SHP77 treated with DMSO at 0.1 percent for 48 hours (cell line): ENCODE measurements at regions not wholly inside any gene's neighbourhood (a gene's known extent, or its start where the extent isn't known, plus 50 kb on each side); places are given as distances from the start of the nearest gene placed in this dataset.

Experiments used
- DNase-seq: peaks from one replicate; lab custom pipeline; 2025; lab: John Stamatoyannopoulos, UW

GRCh38 chr12:118608770-118609344, 232.5 kb downstream of the SUDS3 start:
- no peak for DNase-seq

GRCh38 chr12:118611295-118611694, 234.9 kb downstream of the SUDS3 start:
- no peak for DNase-seq

DNA sequence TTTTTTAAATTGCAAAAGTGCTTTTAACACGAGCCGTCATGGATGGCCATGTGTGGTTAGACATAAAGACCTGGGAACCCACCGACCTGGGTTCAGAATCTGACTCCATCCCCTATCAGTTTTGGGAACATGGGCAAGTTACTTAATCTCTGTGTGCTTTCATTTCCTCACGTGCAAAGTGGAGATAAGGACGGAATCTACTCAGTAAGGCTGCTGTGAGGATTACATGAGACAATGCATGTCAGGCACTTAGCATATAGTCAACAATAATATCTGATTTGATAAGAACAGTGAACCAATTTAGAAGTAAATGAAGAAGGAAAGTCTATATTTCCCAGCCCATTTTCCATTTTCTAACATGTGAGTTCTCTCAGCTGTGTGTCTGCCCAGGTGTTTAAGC, 235.4 kb downstream of the SUDS3 start:
- no peak for DNase-seq

GRCh38 chr12:118617611-118618450, 241.5 kb downstream of the SUDS3 start:
- DNase-seq, result no peak

DNA sequence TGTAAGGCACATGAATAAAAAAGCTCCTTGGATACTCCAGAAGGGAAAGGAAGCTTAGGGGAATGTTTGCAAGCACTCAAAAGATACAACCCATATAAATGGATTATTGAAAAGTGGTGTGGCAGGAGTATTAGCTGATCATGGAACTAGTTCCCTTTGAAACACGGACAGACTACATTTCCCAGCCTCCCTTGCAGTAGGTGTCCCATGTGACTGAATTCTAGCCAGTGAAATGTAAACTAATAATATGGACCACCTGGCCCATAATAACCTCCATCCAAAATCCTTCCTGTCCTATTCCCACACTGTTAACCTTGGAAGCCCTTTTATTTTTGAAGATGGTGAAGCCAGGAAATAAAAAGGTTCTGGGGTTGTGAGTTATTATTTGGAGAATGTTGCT, 242.3 kb downstream of the SUDS3 start:
- DNase-seq, result no peak

DNA sequence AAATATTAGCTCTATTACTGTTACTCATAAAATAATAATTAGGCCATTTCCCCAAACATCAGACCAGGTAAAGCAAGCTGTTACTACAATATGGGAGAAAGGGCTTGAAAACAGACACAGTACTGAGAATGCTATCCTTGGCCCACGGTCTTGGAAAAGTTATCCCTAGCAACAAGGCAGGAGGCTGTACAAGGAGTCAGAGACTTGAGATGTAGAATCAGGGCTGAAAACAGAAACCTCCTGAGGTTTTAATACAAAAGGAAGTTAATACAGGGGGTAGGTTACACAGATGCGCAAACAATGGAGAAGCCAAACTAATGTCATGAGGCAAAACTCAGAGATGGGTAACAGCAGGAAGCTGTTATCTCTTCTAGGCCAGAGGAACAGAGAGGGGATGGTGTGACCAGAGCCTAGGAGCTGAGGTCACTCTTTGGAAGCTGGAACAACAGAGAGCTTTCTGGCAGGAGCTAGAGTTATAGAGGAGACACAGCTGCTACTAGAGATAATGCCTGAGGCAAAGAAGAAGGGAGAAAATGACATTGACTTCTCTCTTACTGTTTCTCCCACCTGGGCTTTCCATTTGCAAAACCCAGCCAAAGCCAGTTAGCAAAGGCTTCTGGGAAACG, 248.8 kb downstream of the SUDS3 start:
- no peak for DNase-seq

DNA sequence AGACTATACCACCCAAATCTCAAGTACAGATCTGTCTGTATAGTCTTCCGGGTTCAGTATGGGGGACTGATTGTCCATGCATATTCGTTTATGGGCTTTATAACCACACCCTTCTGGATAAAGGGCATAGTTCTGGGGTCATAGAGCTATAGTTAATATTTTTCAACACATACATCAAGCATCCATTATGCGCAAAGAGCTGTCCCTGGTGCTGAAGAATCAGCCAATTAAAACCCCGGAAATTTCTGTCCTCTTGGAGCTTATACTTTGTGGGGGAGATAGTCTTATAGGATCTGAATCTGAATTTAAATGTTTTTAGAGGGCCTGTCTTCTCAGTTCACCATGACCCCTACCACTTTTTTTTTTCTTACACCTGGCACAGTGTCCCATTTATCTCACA, 256.7 kb downstream of the SUDS3 start:
- DNase-seq, result no peak

- no peak for DNase-seq
These were observed 258.9 kb downstream of the SUDS3 start for GRCh38 chr12:118635276-118635675.

- DNase-seq, result no peak
These were observed 261.5 kb downstream of the SUDS3 start for GRCh38 chr12:118637767-118638370.

DNA sequence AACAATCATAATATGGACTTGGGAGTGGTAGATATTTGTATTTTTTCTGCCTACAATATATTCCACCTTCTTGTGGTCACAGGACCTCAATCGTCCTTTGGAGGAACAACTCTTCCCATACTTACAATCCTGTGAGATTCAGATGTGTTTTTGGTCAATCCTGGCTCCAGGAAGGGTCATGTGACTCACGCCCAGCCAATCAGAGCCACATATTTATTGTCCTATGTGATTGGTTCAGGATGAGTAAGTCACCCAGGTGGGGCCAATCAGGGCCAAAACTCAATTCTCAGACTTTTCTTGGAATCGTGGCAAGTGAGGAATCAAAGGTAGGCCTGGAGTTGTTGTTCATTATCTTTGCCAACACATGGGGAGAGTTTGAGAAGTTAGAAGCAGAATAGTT, 264.9 kb downstream of the SUDS3 start:
- DNase-seq, result no peak

GRCh38 chr12:118645219-118645618, 268.9 kb downstream of the SUDS3 start:
- no peak for DNase-seq

DNA sequence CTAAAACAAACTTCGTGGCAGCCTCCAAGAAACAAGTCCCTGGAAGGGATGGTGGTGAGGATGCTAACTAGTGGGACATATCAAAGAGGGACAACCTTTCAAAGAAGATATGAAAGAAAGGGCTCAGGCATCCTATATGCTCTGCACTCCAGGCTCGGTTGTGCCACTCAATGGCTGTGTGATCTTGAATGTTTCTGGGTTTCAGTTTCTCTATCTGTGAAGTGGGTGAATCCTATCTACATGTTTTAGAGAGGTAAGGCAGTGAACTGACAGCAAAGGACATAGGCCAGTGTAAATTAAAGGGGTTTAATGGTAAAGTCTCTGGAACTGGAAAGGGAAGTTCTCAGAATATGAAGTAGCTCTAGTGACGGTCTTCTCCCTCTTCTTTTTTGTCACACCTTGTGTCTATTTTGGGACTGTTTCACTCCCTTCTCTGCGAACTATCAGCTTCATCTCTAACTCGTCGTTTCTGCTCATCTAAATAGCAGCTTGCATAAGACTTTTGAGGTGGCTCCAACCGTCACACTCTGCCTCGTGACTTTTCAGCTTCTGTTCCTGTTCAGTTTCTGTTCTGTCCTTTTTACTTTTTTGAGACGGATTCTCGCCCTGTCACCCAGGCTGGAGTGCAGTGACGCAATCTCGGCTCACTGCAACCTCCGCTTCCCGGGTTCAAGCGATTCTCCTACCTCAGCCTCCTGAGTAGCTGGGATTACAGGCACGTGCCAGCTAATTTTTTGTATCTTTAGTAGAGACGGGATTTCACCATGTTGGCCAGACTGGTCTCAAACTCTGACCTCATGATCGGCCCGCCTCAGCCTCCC, 273.6 kb downstream of the SUDS3 start:
- no peak for DNase-seq

GRCh38 chr12:118650586-118650960, 274.2 kb downstream of the SUDS3 start:
- no peak for DNase-seq

DNA sequence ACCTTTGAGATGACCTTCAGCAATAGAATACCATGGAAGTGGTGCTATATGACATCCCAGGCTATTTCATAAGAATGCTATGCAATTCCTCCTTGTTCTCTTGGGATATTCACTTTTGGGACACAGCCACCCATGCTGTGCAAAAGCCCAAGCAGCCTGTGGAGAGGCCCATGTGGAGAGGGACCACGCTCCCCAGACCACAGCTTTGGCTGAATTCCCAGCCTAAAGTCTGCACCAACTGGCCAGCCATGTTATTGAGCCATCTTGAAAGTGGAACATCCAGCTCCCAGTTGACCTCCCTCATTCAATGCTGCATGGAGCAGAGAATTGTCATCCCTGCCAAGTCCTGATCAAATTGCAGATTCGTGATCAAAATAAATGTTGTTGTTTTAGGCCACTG, 275.1 kb downstream of the SUDS3 start:
- DNase-seq, result no peak

DNA sequence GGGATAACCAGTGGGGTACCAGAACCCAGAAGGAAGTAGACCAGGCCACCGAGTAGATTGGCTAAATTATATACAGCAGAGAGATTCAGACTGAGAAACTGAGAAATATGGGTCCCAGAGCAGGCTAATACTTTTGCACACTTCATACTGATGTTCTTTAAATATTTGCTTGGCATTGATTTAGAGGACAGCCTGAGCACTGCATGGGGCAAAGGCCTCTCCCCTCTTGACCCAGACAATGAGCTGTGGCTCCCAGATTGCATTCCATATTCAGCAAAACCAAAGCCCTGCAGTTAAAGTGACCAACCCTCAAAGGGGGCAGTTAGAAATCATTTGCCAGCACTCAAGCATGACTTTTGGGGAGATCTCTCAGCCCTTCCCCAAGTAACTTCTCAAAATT, 279.2 kb downstream of the SUDS3 start:
- no peak for DNase-seq

DNA sequence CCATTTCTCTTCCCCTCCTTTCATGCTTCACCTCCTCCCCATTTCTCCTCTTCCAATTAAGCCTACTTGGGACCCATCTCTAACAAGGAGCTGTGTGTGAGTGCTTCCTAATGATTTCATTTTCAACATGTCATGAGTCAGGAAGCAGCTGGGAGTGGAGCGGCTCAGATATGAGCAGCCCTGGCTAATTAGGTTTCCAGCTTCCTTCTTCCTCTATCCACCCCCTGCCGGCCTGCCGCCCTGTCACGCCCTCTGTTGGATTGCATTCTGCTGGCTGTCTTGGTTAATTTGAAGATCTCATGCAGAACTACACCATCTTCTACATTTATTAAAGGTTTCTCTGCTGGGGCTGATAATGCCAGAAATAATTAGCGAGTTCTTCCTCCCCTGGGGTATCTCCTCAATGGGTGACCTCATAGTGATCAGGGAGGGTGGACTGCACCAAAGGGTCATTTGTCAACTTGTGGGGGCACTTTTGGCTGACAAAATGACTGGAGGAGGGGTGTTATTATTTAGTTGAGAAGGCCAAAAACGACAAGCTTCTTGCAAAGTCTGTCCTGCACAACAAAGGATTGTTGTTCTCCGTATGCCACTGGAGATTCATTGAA, 300.9 kb upstream of the SRRM4 start:
- DNase-seq, result no peak

DNA sequence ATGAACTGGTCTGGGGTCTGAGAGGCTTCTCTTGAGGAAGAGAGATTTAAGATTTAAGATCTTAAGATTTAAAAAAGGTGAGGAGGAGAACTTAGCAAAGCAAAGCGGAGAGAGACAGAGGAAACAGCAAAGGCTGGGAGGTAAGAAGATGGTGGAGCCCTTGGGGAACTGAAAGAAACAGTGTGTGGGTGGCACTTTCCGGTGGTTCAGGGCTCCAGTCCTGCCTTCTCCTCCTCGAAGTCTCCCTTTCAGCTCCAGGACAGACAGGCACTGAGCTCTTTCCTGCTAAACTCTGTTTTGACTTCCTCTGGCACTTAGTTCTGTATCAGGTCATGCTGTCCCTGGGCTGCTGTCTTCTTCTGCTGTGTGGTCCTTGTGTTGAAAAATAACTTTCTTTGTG, 298.7 kb upstream of the SRRM4 start:
- no peak for DNase-seq

GRCh38 chr12:118685983-118686607, 295.2 kb upstream of the SRRM4 start:
- DNase-seq, result no peak

DNA sequence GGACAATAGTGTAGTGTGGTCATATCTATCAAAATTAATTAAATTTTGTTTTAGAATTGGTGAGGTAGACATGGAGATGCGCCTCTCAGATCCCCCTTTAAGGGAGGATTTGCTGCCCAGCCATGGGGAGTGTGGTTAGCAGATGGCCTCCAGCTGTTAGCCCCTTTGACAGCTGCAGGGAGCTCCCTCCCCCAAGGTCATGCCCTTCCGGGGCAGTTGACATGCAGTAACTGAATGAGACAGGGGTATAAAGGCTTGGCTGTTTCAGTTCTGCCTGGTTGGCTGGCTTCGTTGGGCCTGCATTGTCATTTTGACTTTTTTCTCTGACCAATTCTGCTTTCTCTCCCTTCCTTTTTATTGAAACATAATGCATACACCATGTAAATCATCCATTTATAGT, 291.5 kb upstream of the SRRM4 start:
- DNase-seq, result no peak

- no peak for DNase-seq
These were observed 290.8 kb upstream of the SRRM4 start for GRCh38 chr12:118690506-118690905.

DNA sequence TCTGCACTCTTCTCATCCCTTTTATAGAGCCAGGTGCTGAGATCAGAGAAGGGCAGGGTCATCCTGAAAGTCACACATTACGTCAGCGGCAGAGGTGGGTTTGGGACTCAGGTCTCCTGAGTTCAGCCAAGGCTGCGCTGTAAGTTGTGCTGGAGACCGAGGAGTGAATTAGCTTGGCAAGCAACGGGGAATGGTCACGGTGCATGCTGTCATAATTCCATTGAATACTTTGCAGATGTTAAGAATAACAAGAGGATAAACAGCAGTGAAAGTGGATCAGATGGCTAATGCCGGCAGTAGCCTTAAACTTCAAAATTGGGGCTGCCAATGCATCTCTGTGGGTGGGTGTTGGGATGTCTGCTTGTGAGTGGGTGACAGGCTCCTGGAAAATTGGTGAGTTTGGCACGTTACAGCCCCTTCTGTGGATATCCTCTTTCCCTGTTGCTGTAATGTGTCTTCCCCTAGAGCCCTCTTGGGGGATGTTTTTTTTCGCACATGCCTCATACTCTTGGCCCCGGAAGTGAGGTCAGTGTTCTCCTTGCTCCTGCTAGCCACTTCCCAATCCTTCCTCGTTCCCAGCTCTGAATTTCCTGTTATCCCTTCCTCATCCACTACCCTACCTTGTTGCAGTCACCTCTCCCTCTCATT, 287.1 kb upstream of the SRRM4 start:
- DNase-seq, result no peak
